ENCODE measurements at regions not wholly inside any gene's neighbourhood (a gene's known extent, or its start where the extent isn't known, plus 50 kb on each side); places are given as distances from the start of the nearest gene placed in this dataset.

- H3K27ac Mint-ChIP-seq, result no peak overlapping the region
- peaks cover 24% of the 10 kb centered on the region for H3K4me1 Mint-ChIP-seq (ENCODE audit: low read depth)
- H3K9me3 Mint-ChIP-seq, result peaks cover 9% of the 10 kb centered on the region; the same call in 1 of the 2 replicates
- no peak overlapping the region for H3K4me3 Mint-ChIP-seq
- no peaks in the 10 kb centered on the region; the same call in 1 of the 2 replicates for H3K27me3 Mint-ChIP-seq (ENCODE audit: insufficient read depth)
- peak; percentile 9 for DNase-seq
- TF ChIP-seq CTCF (IDR thresholded peaks at IDR 0.05), result no peak
- 0 out of 2 replicates have a peak, but pooled peaks cover 6% of the 10 kb centered on the region for H3K36me3 Mint-ChIP-seq (ENCODE audit: low read depth)
These were observed 270.0 kb downstream of the DACT1 start for GRCh38 chr14:58907803-58908202.

- no peaks in the 10 kb centered on the region for H3K9me3 Mint-ChIP-seq
- TF ChIP-seq CTCF (IDR thresholded peaks at IDR 0.05), result no peak
- H3K27ac Mint-ChIP-seq, result no peak overlapping the region
- H3K36me3 Mint-ChIP-seq (ENCODE audit: low read depth), result no peaks in the 10 kb centered on the region
- no peak for DNase-seq
- H3K4me1 Mint-ChIP-seq (ENCODE audit: low read depth), result peaks cover 12% of the 10 kb centered on the region
- H3K4me3 Mint-ChIP-seq, result no peak overlapping the region
- H3K27me3 Mint-ChIP-seq (ENCODE audit: insufficient read depth), result no peaks in the 10 kb centered on the region; the same call in 1 of the 2 replicates
These were observed 274.5 kb downstream of the DACT1 start for GRCh38 chr14:58912287-58912686.

- Mint-ChIP-seq H3K27ac (no peak overlapping the region), H3K4me1 (ENCODE audit: low read depth) (peaks cover 12% of the 10 kb centered on the region), H3K4me3 (no peak overlapping the region), H3K9me3 (no peaks in the 10 kb centered on the region), H3K27me3 (ENCODE audit: insufficient read depth) (no peaks in the 10 kb centered on the region), H3K36me3 (ENCODE audit: low read depth) (no peaks in the 10 kb centered on the region)
- no peak for TF ChIP-seq CTCF (IDR thresholded peaks at IDR 0.05)
- no peak for DNase-seq
These were observed 275.2 kb downstream of the DACT1 start for GRCh38 chr14:58912799-58913432.

GRCh38 chr14:58914279-58914855 lies 274.1 kb upstream of the DAAM1 start:
- no peaks in the 10 kb centered on the region for H3K36me3 Mint-ChIP-seq (ENCODE audit: low read depth)
- H3K27me3 Mint-ChIP-seq (ENCODE audit: insufficient read depth), result no peaks in the 10 kb centered on the region
- DNase-seq, result no peak
- H3K27ac Mint-ChIP-seq, result no peak overlapping the region
- no peak overlapping the region for H3K4me3 Mint-ChIP-seq
- H3K4me1 Mint-ChIP-seq (ENCODE audit: low read depth), result peaks cover 11% of the 10 kb centered on the region
- no peaks in the 10 kb centered on the region for H3K9me3 Mint-ChIP-seq
- TF ChIP-seq CTCF (IDR thresholded peaks at IDR 0.05), result no peak

- Mint-ChIP-seq H3K4me1 (ENCODE audit: low read depth) (peaks cover 11% of the 10 kb centered on the region), H3K27me3 (ENCODE audit: insufficient read depth) (no peaks in the 10 kb centered on the region), H3K9me3 (no peaks in the 10 kb centered on the region)
These were observed 272.8 kb upstream of the DAAM1 start for GRCh38 chr14:58915646-58916045.

More at GRCh38 chr14:58915646-58916045, 272.8 kb upstream of the DAAM1 start:
- no peak for DNase-seq
- H3K36me3 Mint-ChIP-seq (ENCODE audit: low read depth), result no peaks in the 10 kb centered on the region
- TF ChIP-seq CTCF (IDR thresholded peaks at IDR 0.05), result no peak
- no peak overlapping the region for H3K27ac Mint-ChIP-seq
- H3K4me3 Mint-ChIP-seq, result no peak overlapping the region
